Amygdala (tissue), 56 donors: ENCODE measurements at regions not wholly inside any gene's neighbourhood (a gene's known extent, or its start where the extent isn't known, plus 50 kb on each side); places are given as distances from the start of the nearest gene placed in this dataset.
"Not testable (repeated sequence)": the region's sequence is repeated elsewhere in the genome, so short reads cannot be mapped to it uniquely, and the experiment has no call there.

Experiments
- DNase-seq, 56 donors: peaks; one replicate each; lab custom pipeline; 2025; lab: John Stamatoyannopoulos, UW

GRCh38 chrX:129092242-129092641, 431.0 kb downstream of the SMARCA1 start:
- no peak for DNase-seq

- peak in 1 of 56 donors; percentile 1 for DNase-seq
Observed at GRCh38 chrX:129091097-129091496, 432.2 kb downstream of the SMARCA1 start.

- DNase-seq: no peak
Observed at GRCh38 chrX:129086802-129087201, 436.5 kb downstream of the SMARCA1 start.

GRCh38 chrX:129084291-129084690, 439.0 kb downstream of the SMARCA1 start:
- not testable (repeated sequence) for DNase-seq

- DNase-seq: no peak
Observed at GRCh38 chrX:129077424-129078170, 445.7 kb downstream of the SMARCA1 start.

GRCh38 chrX:129071390-129071789, 451.9 kb downstream of the SMARCA1 start:
- no peak for DNase-seq

GRCh38 chrX:129065895-129066294, 457.4 kb downstream of the SMARCA1 start:
- DNase-seq: no peak

GRCh38 chrX:129058405-129058804, 464.9 kb downstream of the SMARCA1 start:
- no peak for DNase-seq

- DNase-seq: no peak
Observed at GRCh38 chrX:129043138-129043537, 480.2 kb downstream of the SMARCA1 start.

GRCh38 chrX:129041319-129041718, 482.0 kb downstream of the SMARCA1 start:
- DNase-seq: no peak

GRCh38 chrX:129040124-129040523, 483.2 kb downstream of the SMARCA1 start:
- no peak for DNase-seq

GRCh38 chrX:129039176-129039575, 484.1 kb downstream of the SMARCA1 start:
- no peak for DNase-seq

GRCh38 chrX:129037389-129037788, 485.9 kb downstream of the SMARCA1 start:
- no peak for DNase-seq

- no peak for DNase-seq
Observed at GRCh38 chrX:129035180-129035579, 488.1 kb downstream of the SMARCA1 start.

GRCh38 chrX:129034196-129034595, 489.1 kb downstream of the SMARCA1 start:
- DNase-seq: no peak

- no peak for DNase-seq
Observed at GRCh38 chrX:129026202-129026601, 497.1 kb downstream of the SMARCA1 start.

- DNase-seq: no peak
Observed at GRCh38 chrX:129025376-129025775, 497.9 kb downstream of the SMARCA1 start.

- no peak for DNase-seq
Observed at GRCh38 chrX:129019412-129019811, 503.9 kb downstream of the SMARCA1 start.

- no peak for DNase-seq
Observed at GRCh38 chrX:129015381-129015780, 507.9 kb downstream of the SMARCA1 start.

GRCh38 chrX:129013574-129013973, 509.7 kb downstream of the SMARCA1 start:
- DNase-seq: no peak

- DNase-seq: no peak
Observed at GRCh38 chrX:129007631-129008030, 515.7 kb downstream of the SMARCA1 start.

- no peak for DNase-seq
Observed at GRCh38 chrX:129006491-129006890, 516.8 kb downstream of the SMARCA1 start.

GRCh38 chrX:129000797-129001196, 522.5 kb downstream of the SMARCA1 start:
- no peak for DNase-seq
